ENCODE measurements at regions not wholly inside any gene's neighbourhood (a gene's known extent, or its start where the extent isn't known, plus 50 kb on each side); places are given as distances from the start of the nearest gene placed in this dataset.

GRCh38 chr22:48592488-48592887, 1235.2 kb downstream of the BRD1 start (continued):
- TF ChIP-seq, protein P1, sequence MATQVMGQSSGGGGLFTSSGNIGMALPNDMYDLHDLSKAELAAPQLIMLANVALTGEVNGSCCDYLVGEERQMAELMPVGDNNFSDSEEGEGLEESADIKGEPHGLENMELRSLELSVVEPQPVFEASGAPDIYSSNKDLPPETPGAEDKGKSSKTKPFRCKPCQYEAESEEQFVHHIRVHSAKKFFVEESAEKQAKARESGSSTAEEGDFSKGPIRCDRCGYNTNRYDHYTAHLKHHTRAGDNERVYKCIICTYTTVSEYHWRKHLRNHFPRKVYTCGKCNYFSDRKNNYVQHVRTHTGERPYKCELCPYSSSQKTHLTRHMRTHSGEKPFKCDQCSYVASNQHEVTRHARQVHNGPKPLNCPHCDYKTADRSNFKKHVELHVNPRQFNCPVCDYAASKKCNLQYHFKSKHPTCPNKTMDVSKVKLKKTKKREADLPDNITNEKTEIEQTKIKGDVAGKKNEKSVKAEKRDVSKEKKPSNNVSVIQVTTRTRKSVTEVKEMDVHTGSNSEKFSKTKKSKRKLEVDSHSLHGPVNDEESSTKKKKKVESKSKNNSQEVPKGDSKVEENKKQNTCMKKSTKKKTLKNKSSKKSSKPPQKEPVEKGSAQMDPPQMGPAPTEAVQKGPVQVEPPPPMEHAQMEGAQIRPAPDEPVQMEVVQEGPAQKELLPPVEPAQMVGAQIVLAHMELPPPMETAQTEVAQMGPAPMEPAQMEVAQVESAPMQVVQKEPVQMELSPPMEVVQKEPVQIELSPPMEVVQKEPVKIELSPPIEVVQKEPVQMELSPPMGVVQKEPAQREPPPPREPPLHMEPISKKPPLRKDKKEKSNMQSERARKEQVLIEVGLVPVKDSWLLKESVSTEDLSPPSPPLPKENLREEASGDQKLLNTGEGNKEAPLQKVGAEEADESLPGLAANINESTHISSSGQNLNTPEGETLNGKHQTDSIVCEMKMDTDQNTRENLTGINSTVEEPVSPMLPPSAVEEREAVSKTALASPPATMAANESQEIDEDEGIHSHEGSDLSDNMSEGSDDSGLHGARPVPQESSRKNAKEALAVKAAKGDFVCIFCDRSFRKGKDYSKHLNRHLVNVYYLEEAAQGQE (IDR thresholded peaks at IDR 0.05; ENCODE audit: low read depth), result no peak
- TF ChIP-seq POLR2A (IDR thresholded peaks at IDR 0.05; ENCODE audit: borderline replicate concordance, extremely low read depth, insufficient read depth, insufficient read length), result no peak
- TF ChIP-seq ZBTB33 (IDR thresholded peaks at IDR 0.05; ENCODE audit: extremely low read depth, insufficient replicate concordance, low read length), result no peak
- no peak for TF ChIP-seq SRF (IDR thresholded peaks at IDR 0.05; ENCODE audit: low read depth)
- TF ChIP-seq CBX3 (IDR thresholded peaks at IDR 0.05; ENCODE audit: low read depth), result no peak
- TF ChIP-seq RAD21 (IDR thresholded peaks at IDR 0.05; ENCODE audit: low read depth), result no peak
- TF ChIP-seq YY1 (IDR thresholded peaks at IDR 0.05; ENCODE audit: extremely low read depth, insufficient replicate concordance, low read depth, low read length), result no peak

GRCh38 chr22:48592066-48592345, 1235.7 kb downstream of the BRD1 start:
- H4K20me1 ChIP-seq (ENCODE audit: insufficient read depth), result no peaks in the 10 kb centered on the region
- no peaks in the 10 kb centered on the region for H3K27me3 ChIP-seq (ENCODE audit: insufficient read depth, low read length)
- H3K9me2 ChIP-seq (ENCODE audit: insufficient read depth), result no peaks in the 10 kb centered on the region
- no peaks in the 10 kb centered on the region for H3K36me3 ChIP-seq (ENCODE audit: control insufficient read depth in 1 of 2, insufficient read depth in 2 of 2, low read length in 2 of 2)
- ChIA-PET POLR2A (no interaction called here), CTCF (no interaction called here), RAD21 (ENCODE audit: low non-redundant PET in 1 of 2, low total read pairs in 2 of 2, uncharacterized antibody in 2 of 2, unreplicated experiment in 2 of 2) (no interaction called here)
- no peak overlapping the region for H2AFZ ChIP-seq (ENCODE audit: low read depth, low read length, poor library complexity, severe bottlenecking)
- H3K79me2 ChIP-seq (ENCODE audit: insufficient read depth, low read length), result no peaks in the 10 kb centered on the region
- DNase-seq (ENCODE audit: low read depth, low spot score) (no peak), ATAC-seq (no peak)
- H3K4me1 ChIP-seq (ENCODE audit: control insufficient read depth in 1 of 2, insufficient read depth in 2 of 2, low read length in 2 of 2), result no peaks in the 10 kb centered on the region
- TF ChIP-seq, protein P1 (IDR thresholded peaks at IDR 0.05; ENCODE audit: low read depth), result no peak
- TF ChIP-seq TCF7L2 (IDR thresholded peaks at IDR 0.05; ENCODE audit: borderline replicate concordance, extremely low read depth, insufficient read depth, insufficient read length), result no peak
- no peak for TF ChIP-seq ZNF274 (IDR thresholded peaks at IDR 0.05; ENCODE audit: low read depth, low read length)
- no peak for TF ChIP-seq ZFX (IDR thresholded peaks at IDR 0.05)
- TF ChIP-seq CEBPB (IDR thresholded peaks at IDR 0.05; ENCODE audit: low read depth), result no peak
- TF ChIP-seq ELF1 (IDR thresholded peaks at IDR 0.05; ENCODE audit: borderline replicate concordance, low read depth), result no peak
- TF ChIP-seq SP1 (IDR thresholded peaks at IDR 0.05; ENCODE audit: low read depth), result no peak
- no peak for TF ChIP-seq CBX3 (IDR thresholded peaks at IDR 0.05; ENCODE audit: low read depth)
- no peak for TF ChIP-seq YY1 (IDR thresholded peaks at IDR 0.05; ENCODE audit: extremely low read depth, insufficient replicate concordance, low read depth, low read length)
- TF ChIP-seq ATF3 (IDR thresholded peaks at IDR 0.05), result no peak
- no peak for TF ChIP-seq POLR2A (IDR thresholded peaks at IDR 0.05; ENCODE audit: borderline replicate concordance, extremely low read depth, insufficient read depth, insufficient read length)
- no peak for TF ChIP-seq SRF (IDR thresholded peaks at IDR 0.05; ENCODE audit: low read depth)
- TF ChIP-seq EZH2phosphoT487 (IDR thresholded peaks at IDR 0.05; ENCODE audit: borderline replicate concordance), result no peak
- intact Hi-C loops (cut with micrococcal nuclease), result no loop called here
- no peaks in the 10 kb centered on the region for H3K9me3 ChIP-seq (ENCODE audit: control insufficient read depth in 1 of 2, insufficient read depth in 1 of 2, low read depth in 1 of 2, low read length in 2 of 2)
- H3K4me2 ChIP-seq (ENCODE audit: low read length), result no peak overlapping the region
- H3K9ac ChIP-seq (ENCODE audit: low read length), result no peak overlapping the region
- no peak overlapping the region for H3K27ac ChIP-seq (ENCODE audit: low read depth, low read length)
- no TSS peak for BruUV-seq (replicated peaks)
- no peak overlapping the region for H3K4me3 ChIP-seq (replicated peaks in 1 of 2; ENCODE audit: low read depth in 1 of 2, low read length in 2 of 2)
